Astrocyte (in vitro differentiated cells and primary cell): ENCODE measurements at regions not wholly inside any gene's neighbourhood (a gene's known extent, or its start where the extent isn't known, plus 50 kb on each side); places are given as distances from the start of the nearest gene placed in this dataset.

ENCODE experiments used
- DNase-seq: peaks from one replicate; pipeline ENCODE4 v3.0.0-alpha.2; 2010; ENCODE audit warnings: low read depth
- FAIRE-seq: peaks from 2 replicates; lab custom pipeline; 2011; peaks lifted over from hg19 to GRCh38; lab: Jason Lieb, UNC
- H2AFZ ChIP-seq: 2 replicates; pipeline ENCODE4 v1.6.0; 2012; ENCODE audit warnings: low read depth, low read length, inconsistent platforms
- H3K27ac ChIP-seq: 2 replicates; pipeline ENCODE4 v1.5.1; 2011; ENCODE audit warnings: low read depth, low read length, inconsistent platforms
- H3K27me3 ChIP-seq: 2 replicates; pipeline ENCODE4 v1.6.0; 2011; ENCODE audit warnings: low read length, inconsistent platforms; ENCODE audit not compliant: insufficient read depth
- H3K36me3 ChIP-seq: 2 replicates; pipeline ENCODE4 v1.5.1; 2011; ENCODE audit warnings: low read length, inconsistent platforms; ENCODE audit not compliant: insufficient read depth
- H3K4me1 ChIP-seq: 2 replicates; pipeline ENCODE4 v1.5.1; 2011; ENCODE audit warnings: low read length, inconsistent platforms; ENCODE audit not compliant: insufficient read depth
- H3K4me2 ChIP-seq: 2 replicates; pipeline ENCODE4 v1.6.0; 2012; ENCODE audit warnings: low read length, inconsistent platforms
- H3K4me3 ChIP-seq: 2 replicates; pipeline ENCODE4 v1.5.1; 2011; ENCODE audit warnings: low read depth, mild to moderate bottlenecking, low read length, inconsistent platforms; ENCODE audit not compliant: insufficient read depth
- H3K79me2 ChIP-seq: 2 replicates; pipeline ENCODE4 v1.6.0; 2012; ENCODE audit warnings: mild to moderate bottlenecking, low read length, inconsistent platforms; ENCODE audit not compliant: insufficient read depth
- H3K9ac ChIP-seq: 2 replicates; pipeline ENCODE4 v1.6.0; 2012; ENCODE audit warnings: mild to moderate bottlenecking, low read length, inconsistent platforms
- H3K9me3 ChIP-seq: 2 replicates; pipeline ENCODE4 v1.5.1; 2012; ENCODE audit warnings: low read depth, mild to moderate bottlenecking, low read length, inconsistent platforms; ENCODE audit not compliant: insufficient read depth
- H4K20me1 ChIP-seq: 2 replicates; pipeline ENCODE4 v1.6.0; 2012; ENCODE audit warnings: low read length, inconsistent platforms; ENCODE audit not compliant: insufficient read depth
- H3K27ac Mint-ChIP-seq: one replicate; pipeline ENCODE4 v1.8.0; 2021; ENCODE audit warnings: mild to moderate bottlenecking, mixed read lengths; ENCODE audit not compliant: unreplicated experiment
- H3K27me3 Mint-ChIP-seq: one replicate; pipeline ENCODE4 v1.8.0; 2021; ENCODE audit warnings: low read depth, mixed read lengths; ENCODE audit not compliant: unreplicated experiment
- H3K36me3 Mint-ChIP-seq: one replicate; pipeline ENCODE4 v1.8.0; 2021; ENCODE audit warnings: low read depth, mixed read lengths; ENCODE audit not compliant: unreplicated experiment
- H3K4me1 Mint-ChIP-seq: one replicate; pipeline ENCODE4 v1.8.0; 2021; ENCODE audit warnings: low read depth, mixed read lengths; ENCODE audit not compliant: unreplicated experiment
- H3K4me3 Mint-ChIP-seq: one replicate; pipeline ENCODE4 v1.8.0; 2021; ENCODE audit warnings: mild to moderate bottlenecking, moderate library complexity, mixed read lengths; ENCODE audit not compliant: unreplicated experiment
- H3K9me3 Mint-ChIP-seq: one replicate; pipeline ENCODE4 v1.8.0; 2021; ENCODE audit warnings: mild to moderate bottlenecking, mixed read lengths; ENCODE audit not compliant: unreplicated experiment
- EZH2 ChIP-seq: IDR thresholded peaks from 2 replicates; pipeline ENCODE4 v1.6.1; 2012; ENCODE audit warnings: mild to moderate bottlenecking, low read length, inconsistent platforms; ENCODE audit not compliant: insufficient read depth
- TF ChIP-seq, protein P1 (sequence below): IDR thresholded peaks from 2 replicates; pipeline ENCODE4 v1.5.1; 2011; ENCODE audit warnings: low read depth, mild to moderate bottlenecking, inconsistent platforms, low read length, moderate library complexity; ENCODE audit not compliant: insufficient read depth

DNA sequence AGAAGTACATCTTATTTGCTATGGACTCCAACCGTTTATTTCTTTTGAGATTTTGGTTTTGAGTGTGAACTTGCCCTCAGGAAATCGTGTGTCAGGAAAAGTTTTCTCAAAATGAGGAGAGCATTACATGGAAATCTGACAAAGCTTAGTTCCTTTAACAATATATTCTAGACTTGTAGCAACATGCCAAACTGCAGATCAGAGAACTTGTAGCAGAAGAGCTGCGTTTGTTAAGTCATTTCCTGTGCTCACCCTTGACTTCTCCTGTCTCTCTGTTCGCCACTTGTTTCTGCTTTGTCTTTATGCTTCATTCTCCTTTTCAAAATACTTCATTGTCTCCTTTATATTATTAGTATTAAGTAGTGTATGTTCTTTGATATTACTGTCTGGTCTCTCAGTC lies 116.6 kb upstream of the FOXP2 start:
- Histone ChIP-seq H2AFZ (no peak overlapping the region), H3K9ac (no peak overlapping the region), H4K20me1 (no peaks in the 10 kb centered on the region), H3K36me3 (no peaks in the 10 kb centered on the region), H3K27ac (no peak overlapping the region), H3K9me3 (no peaks in the 10 kb centered on the region), H3K4me2 (no peak overlapping the region), H3K4me3 (no peak overlapping the region), H3K79me2 (no peaks in the 10 kb centered on the region), H3K27me3 (no peaks in the 10 kb centered on the region), H3K4me1 (no peaks in the 10 kb centered on the region)
- no peaks in the 10 kb centered on the region for H3K27me3 Mint-ChIP-seq
- H3K36me3 Mint-ChIP-seq: no peaks in the 10 kb centered on the region
- no peak overlapping the region for H3K4me3 Mint-ChIP-seq
- DNase-seq (no peak), FAIRE-seq (no peak)
- H3K27ac Mint-ChIP-seq: peak overlapping the region; percentile 8
- H3K9me3 Mint-ChIP-seq: no peaks in the 10 kb centered on the region
- TF ChIP-seq EZH2: no peak
- TF ChIP-seq, protein P1, sequence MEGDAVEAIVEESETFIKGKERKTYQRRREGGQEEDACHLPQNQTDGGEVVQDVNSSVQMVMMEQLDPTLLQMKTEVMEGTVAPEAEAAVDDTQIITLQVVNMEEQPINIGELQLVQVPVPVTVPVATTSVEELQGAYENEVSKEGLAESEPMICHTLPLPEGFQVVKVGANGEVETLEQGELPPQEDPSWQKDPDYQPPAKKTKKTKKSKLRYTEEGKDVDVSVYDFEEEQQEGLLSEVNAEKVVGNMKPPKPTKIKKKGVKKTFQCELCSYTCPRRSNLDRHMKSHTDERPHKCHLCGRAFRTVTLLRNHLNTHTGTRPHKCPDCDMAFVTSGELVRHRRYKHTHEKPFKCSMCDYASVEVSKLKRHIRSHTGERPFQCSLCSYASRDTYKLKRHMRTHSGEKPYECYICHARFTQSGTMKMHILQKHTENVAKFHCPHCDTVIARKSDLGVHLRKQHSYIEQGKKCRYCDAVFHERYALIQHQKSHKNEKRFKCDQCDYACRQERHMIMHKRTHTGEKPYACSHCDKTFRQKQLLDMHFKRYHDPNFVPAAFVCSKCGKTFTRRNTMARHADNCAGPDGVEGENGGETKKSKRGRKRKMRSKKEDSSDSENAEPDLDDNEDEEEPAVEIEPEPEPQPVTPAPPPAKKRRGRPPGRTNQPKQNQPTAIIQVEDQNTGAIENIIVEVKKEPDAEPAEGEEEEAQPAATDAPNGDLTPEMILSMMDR: no peak
- H3K4me1 Mint-ChIP-seq: peaks cover 2% of the 10 kb centered on the region

DNA sequence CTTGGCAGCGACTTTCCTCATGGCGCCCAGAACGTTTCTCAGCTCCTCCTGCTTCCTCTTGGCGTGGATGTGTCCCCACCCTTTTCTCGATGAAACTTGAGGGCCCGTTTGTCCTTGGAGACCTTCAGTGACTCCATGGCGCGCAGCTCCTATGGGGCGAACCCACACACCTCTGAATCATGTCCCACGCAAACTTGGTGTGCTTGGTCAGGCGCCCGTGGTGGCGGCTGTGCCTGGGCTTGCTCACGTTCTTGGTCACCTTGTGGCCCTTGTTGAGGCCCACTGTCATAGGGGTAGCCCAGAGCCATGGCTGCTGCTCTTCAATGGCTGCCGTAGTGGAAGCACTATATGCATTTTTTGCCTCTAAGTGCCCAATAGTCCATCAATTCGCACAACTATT lies 117.5 kb upstream of the FOXP2 start:
- FAIRE-seq: no peak
- no peak overlapping the region for H3K9ac ChIP-seq

GRCh38 chr7:114295522-114295921 lies 119.1 kb upstream of the FOXP2 start:
- Mint-ChIP-seq H3K4me3 (no peak overlapping the region), H3K27me3 (no peaks in the 10 kb centered on the region), H3K27ac (no peak overlapping the region), H3K4me1 (peaks cover 2% of the 10 kb centered on the region), H3K9me3 (no peaks in the 10 kb centered on the region), H3K36me3 (no peaks in the 10 kb centered on the region)
- H3K4me1 ChIP-seq: no peaks in the 10 kb centered on the region
- H3K4me2 ChIP-seq: no peak overlapping the region
- H3K79me2 ChIP-seq: no peaks in the 10 kb centered on the region
- H3K9ac ChIP-seq: no peak overlapping the region
- H2AFZ ChIP-seq: no peak overlapping the region
- DNase-seq (no peak), FAIRE-seq (no peak)
- H4K20me1 ChIP-seq: no peaks in the 10 kb centered on the region
- H3K4me3 ChIP-seq: no peak overlapping the region
- no peak for TF ChIP-seq EZH2
- TF ChIP-seq, protein P1: no peak
- no peaks in the 10 kb centered on the region for H3K36me3 ChIP-seq
- H3K27me3 ChIP-seq: no peaks in the 10 kb centered on the region
- no peak overlapping the region for H3K27ac ChIP-seq
- H3K9me3 ChIP-seq: no peaks in the 10 kb centered on the region

More for the DNA sequence above, 117.5 kb upstream of the FOXP2 start:
- TF ChIP-seq, protein P1: no peak
- no peak for TF ChIP-seq EZH2
- Histone ChIP-seq H3K4me3 (no peak overlapping the region), H3K27me3 (no peaks in the 10 kb centered on the region), H3K4me2 (no peak overlapping the region), H2AFZ (no peak overlapping the region), H4K20me1 (no peaks in the 10 kb centered on the region), H3K4me1 (no peaks in the 10 kb centered on the region), H3K9me3 (no peaks in the 10 kb centered on the region), H3K27ac (no peak overlapping the region), H3K79me2 (no peaks in the 10 kb centered on the region), H3K36me3 (no peaks in the 10 kb centered on the region)
- no peak overlapping the region for H3K4me3 Mint-ChIP-seq
- H3K27ac Mint-ChIP-seq: no peak overlapping the region
- H3K36me3 Mint-ChIP-seq: no peaks in the 10 kb centered on the region
- H3K9me3 Mint-ChIP-seq: no peaks in the 10 kb centered on the region
- peaks cover 2% of the 10 kb centered on the region for H3K4me1 Mint-ChIP-seq
- no peak for DNase-seq
- no peaks in the 10 kb centered on the region for H3K27me3 Mint-ChIP-seq
